OCI-LY1 (cell line): ENCODE measurements at regions not wholly inside any gene's neighbourhood (a gene's known extent, or its start where the extent isn't known, plus 50 kb on each side); places are given as distances from the start of the nearest gene placed in this dataset.

Experiments used
- EZH2 ChIP-seq: fragments of 200-600 bp; sonication (generic), shearing (Covaris generic); IDR thresholded peaks from 2 replicates; pipeline ENCODE4 v1.8.0; 2017; ENCODE audit warnings: borderline replicate concordance, mixed run types, mild to moderate bottlenecking, antibody characterized with exemption, low read length, moderate library complexity, mixed read lengths
- TF ChIP-seq, protein P1 (sequence below): fragments of 200-600 bp; sonication (generic), shearing (Covaris generic); IDR thresholded peaks from 2 replicates; pipeline ENCODE4 v1.5.1; 2017; ENCODE audit warnings: mild to moderate bottlenecking, antibody characterized with exemption, low read length, moderate library complexity, mixed read lengths

DNA sequence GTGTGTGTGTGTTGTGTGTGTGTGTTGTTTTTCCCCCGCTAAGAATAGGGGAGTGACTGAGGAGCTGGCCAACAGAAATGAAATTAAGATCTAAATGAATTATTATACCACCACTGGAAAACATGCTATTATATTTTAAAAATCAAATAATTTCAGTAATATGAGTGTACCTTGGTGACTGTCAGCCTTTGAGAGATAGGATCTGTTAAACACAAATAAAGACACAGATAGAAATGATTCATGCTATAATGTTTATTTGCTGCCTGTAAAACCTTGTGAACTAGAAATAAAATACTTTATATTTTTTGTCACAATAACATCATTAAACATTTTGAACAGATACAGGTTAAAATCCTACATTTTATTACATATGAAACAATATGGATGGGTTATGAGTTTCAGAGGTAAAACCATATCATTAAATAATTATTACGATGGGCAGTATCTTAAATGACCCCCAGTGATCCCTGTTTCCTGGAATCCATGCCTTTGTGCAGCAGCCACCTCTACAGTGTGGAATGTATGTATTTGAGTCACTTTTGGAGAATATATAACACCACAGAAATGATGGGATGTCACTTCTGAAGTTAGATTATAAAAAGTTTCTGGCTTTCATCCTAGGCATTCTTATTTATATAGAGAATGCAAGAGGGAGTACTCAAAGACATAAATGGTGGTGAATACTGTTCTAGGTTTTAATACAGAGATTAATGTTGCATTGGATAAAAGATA is 617.2 kb downstream of the CDH18 start:
- TF ChIP-seq, protein P1, sequence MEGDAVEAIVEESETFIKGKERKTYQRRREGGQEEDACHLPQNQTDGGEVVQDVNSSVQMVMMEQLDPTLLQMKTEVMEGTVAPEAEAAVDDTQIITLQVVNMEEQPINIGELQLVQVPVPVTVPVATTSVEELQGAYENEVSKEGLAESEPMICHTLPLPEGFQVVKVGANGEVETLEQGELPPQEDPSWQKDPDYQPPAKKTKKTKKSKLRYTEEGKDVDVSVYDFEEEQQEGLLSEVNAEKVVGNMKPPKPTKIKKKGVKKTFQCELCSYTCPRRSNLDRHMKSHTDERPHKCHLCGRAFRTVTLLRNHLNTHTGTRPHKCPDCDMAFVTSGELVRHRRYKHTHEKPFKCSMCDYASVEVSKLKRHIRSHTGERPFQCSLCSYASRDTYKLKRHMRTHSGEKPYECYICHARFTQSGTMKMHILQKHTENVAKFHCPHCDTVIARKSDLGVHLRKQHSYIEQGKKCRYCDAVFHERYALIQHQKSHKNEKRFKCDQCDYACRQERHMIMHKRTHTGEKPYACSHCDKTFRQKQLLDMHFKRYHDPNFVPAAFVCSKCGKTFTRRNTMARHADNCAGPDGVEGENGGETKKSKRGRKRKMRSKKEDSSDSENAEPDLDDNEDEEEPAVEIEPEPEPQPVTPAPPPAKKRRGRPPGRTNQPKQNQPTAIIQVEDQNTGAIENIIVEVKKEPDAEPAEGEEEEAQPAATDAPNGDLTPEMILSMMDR = no peak
- no peak for TF ChIP-seq EZH2
